HEK293 (cell line): ENCODE measurements at regions not wholly inside any gene's neighbourhood (a gene's known extent, or its start where the extent isn't known, plus 50 kb on each side); places are given as distances from the start of the nearest gene placed in this dataset.
"Not testable (repeated sequence)": the region's sequence is repeated elsewhere in the genome, so short reads cannot be mapped to it uniquely, and the experiment has no call there.

Experiments used
- CTCF ChIA-PET: fragments of 350-600 bp; formaldehyde crosslinking; extraction: SDS; loops from one replicate; lab custom pipeline; 2021; ENCODE audit warnings: antibody characterized with exemption; lab: Yijun Ruan, JAX
- POLR2A ChIA-PET: fragments of 300-600 bp; formaldehyde crosslinking; extraction: SDS; loops from one replicate; lab custom pipeline; 2020; ENCODE audit warnings: antibody characterized with exemption, inconsistent platforms; lab: Yijun Ruan, JAX
- H3K27ac ChIP-seq: fragments of 200-500 bp; sonication (Bioruptor generic); 2 replicates; pipeline ENCODE4 v1.5.1; 2014; ENCODE audit warnings: low read depth, low read length, control low read depth, inconsistent platforms; ENCODE audit errors: extremely low read depth
- H3K36me3 ChIP-seq, 2 experiments: fragments of 200-500 bp in 1 of 2; sonication (Bioruptor generic) in 1 of 2; 1 replicate in 1 of 2; 2 replicates in 1 of 2; pipeline ENCODE4 v1.5.1; 2014 to 2017; ENCODE audit warnings: inconsistent platforms in 2 of 2, low read length in 2 of 2; ENCODE audit not compliant: control insufficient read depth in 2 of 2, insufficient read depth in 1 of 2
- H3K4me1 ChIP-seq: fragments of 200-500 bp; sonication (Bioruptor generic); 2 replicates; pipeline ENCODE4 v1.5.1; 2014; ENCODE audit warnings: mild to moderate bottlenecking, low read length, inconsistent platforms; ENCODE audit not compliant: control insufficient read depth, insufficient read depth
- H3K4me3 ChIP-seq: 2 replicates; pipeline ENCODE4 v1.5.1; 2011; ENCODE audit warnings: low read depth, mild to moderate bottlenecking, control low read depth, low read length, moderate library complexity
- H3K9me3 ChIP-seq: fragments of 200-500 bp; sonication (Bioruptor generic); 2 replicates; pipeline ENCODE4 v1.5.1; 2014; ENCODE audit warnings: low read depth, low read length, inconsistent platforms; ENCODE audit not compliant: control insufficient read depth, insufficient read depth
- BCL11B ChIP-seq: fragments of 450-650 bp; formaldehyde crosslinking; IDR thresholded peaks from 2 replicates; pipeline ENCODE4 v1.5.1; 2016; ENCODE audit warnings: low read depth, missing biosample characterization, missing genetic modification characterization
- ELK4 ChIP-seq: IDR thresholded peaks from 2 replicates; pipeline ENCODE4 v1.6.1; 2011; ENCODE audit warnings: mild to moderate bottlenecking, low read depth, low read length, borderline replicate concordance
- GLIS1 ChIP-seq: fragments of 450-650 bp; formaldehyde crosslinking; IDR thresholded peaks from 2 replicates; pipeline ENCODE4 v1.5.1; 2016; ENCODE audit warnings: missing biosample characterization, missing genetic modification characterization
- MYNN ChIP-seq: fragments of 450-650 bp; formaldehyde crosslinking; IDR thresholded peaks from 2 replicates; pipeline ENCODE4 v1.5.1; 2016; ENCODE audit warnings: missing biosample characterization, missing genetic modification characterization, borderline replicate concordance
- SCRT1 ChIP-seq: fragments of 450-650 bp; formaldehyde crosslinking; IDR thresholded peaks from 2 replicates; pipeline ENCODE4 v1.5.1; 2016; ENCODE audit warnings: missing biosample characterization, missing genetic modification characterization, borderline replicate concordance
- SCRT2 ChIP-seq: fragments of 450-650 bp; formaldehyde crosslinking; IDR thresholded peaks from 2 replicates; pipeline ENCODE4 v1.5.1; 2016; ENCODE audit warnings: missing biosample characterization, missing genetic modification characterization
- TRIM28 ChIP-seq: IDR thresholded peaks from 2 replicates; pipeline ENCODE4 v1.6.1; 2011; ENCODE audit warnings: low read length, control low read depth, borderline replicate concordance
- ZBTB20 ChIP-seq: fragments of 450-650 bp; formaldehyde crosslinking; IDR thresholded peaks from 2 replicates; pipeline ENCODE4 v1.5.1; 2016; ENCODE audit warnings: missing biosample characterization, missing genetic modification characterization
- ZBTB21 ChIP-seq: fragments of 450-650 bp; formaldehyde crosslinking; IDR thresholded peaks from 2 replicates; pipeline ENCODE4 v1.5.1; 2017; ENCODE audit warnings: missing biosample characterization, missing genetic modification characterization
- ZFP37 ChIP-seq: fragments of 450-650 bp; formaldehyde crosslinking; IDR thresholded peaks from 2 replicates; pipeline ENCODE4 v1.5.1; 2016; ENCODE audit warnings: missing biosample characterization, missing genetic modification characterization
- ZFP41 ChIP-seq: fragments of 450-650 bp; formaldehyde crosslinking; IDR thresholded peaks from 2 replicates; pipeline ENCODE4 v1.5.1; 2016; ENCODE audit warnings: missing biosample characterization, missing genetic modification characterization, borderline replicate concordance
- ZNF10 ChIP-seq: fragments of 450-650 bp; formaldehyde crosslinking; IDR thresholded peaks from 2 replicates; pipeline ENCODE4 v1.5.1; 2017; ENCODE audit warnings: missing biosample characterization, missing genetic modification characterization
- ZNF112 ChIP-seq: fragments of 450-650 bp; formaldehyde crosslinking; IDR thresholded peaks from 2 replicates; pipeline ENCODE4 v1.5.0; 2017; ENCODE audit warnings: missing biosample characterization, missing genetic modification characterization
- ZNF114 ChIP-seq: fragments of 450-650 bp; formaldehyde crosslinking; IDR thresholded peaks from 2 replicates; pipeline ENCODE4 v1.5.0; 2017; ENCODE audit warnings: missing biosample characterization, missing genetic modification characterization
- ZNF148 ChIP-seq: fragments of 450-650 bp; formaldehyde crosslinking; IDR thresholded peaks from 2 replicates; pipeline ENCODE4 v1.5.0; 2017; ENCODE audit warnings: missing biosample characterization, missing genetic modification characterization, borderline replicate concordance
- ZNF266 ChIP-seq: fragments of 450-650 bp; formaldehyde crosslinking; IDR thresholded peaks from 2 replicates; pipeline ENCODE4 v1.5.1; 2016; ENCODE audit warnings: missing biosample characterization, missing genetic modification characterization, low read depth
- ZNF354C ChIP-seq: fragments of 450-650 bp; formaldehyde crosslinking; IDR thresholded peaks from 2 replicates; pipeline ENCODE4 v1.5.1; 2016; ENCODE audit warnings: missing biosample characterization, missing genetic modification characterization, low read depth, borderline replicate concordance
- ZNF362 ChIP-seq: fragments of 450-650 bp; formaldehyde crosslinking; IDR thresholded peaks from 2 replicates; pipeline ENCODE4 v1.5.1; 2016; ENCODE audit warnings: missing biosample characterization, missing genetic modification characterization
- ZNF433 ChIP-seq: fragments of 450-650 bp; formaldehyde crosslinking; IDR thresholded peaks from 2 replicates; pipeline ENCODE4 v1.5.1; 2016; ENCODE audit warnings: missing biosample characterization, missing genetic modification characterization, low read depth
- ZNF510 ChIP-seq: fragments of 450-650 bp; formaldehyde crosslinking; IDR thresholded peaks from 2 replicates; pipeline ENCODE4 v1.5.1; 2018; ENCODE audit warnings: mild to moderate bottlenecking, missing genetic modification characterization, missing biosample characterization; ENCODE audit not compliant: insufficient replicate concordance
- ZNF513 ChIP-seq: fragments of 450-650 bp; IDR thresholded peaks from 2 replicates; pipeline ENCODE4 v1.5.1; 2018; ENCODE audit warnings: missing biosample characterization, missing genetic modification characterization
- ZNF585B ChIP-seq: fragments of 450-650 bp; formaldehyde crosslinking; IDR thresholded peaks from 2 replicates; pipeline ENCODE4 v1.5.1; 2016; ENCODE audit warnings: missing biosample characterization, missing genetic modification characterization
- ZNF626 ChIP-seq: fragments of 450-650 bp; sonication (Bioruptor Pico); formaldehyde crosslinking; IDR thresholded peaks from 2 replicates; pipeline ENCODE4 v1.5.1; 2018; ENCODE audit warnings: missing biosample characterization, missing genetic modification characterization, inconsistent platforms
- ZNF777 ChIP-seq: fragments of 450-650 bp; formaldehyde crosslinking; IDR thresholded peaks from 2 replicates; pipeline ENCODE4 v1.5.1; 2017; ENCODE audit warnings: missing biosample characterization, missing genetic modification characterization, borderline replicate concordance
- ZSCAN18 ChIP-seq: fragments of 450-650 bp; formaldehyde crosslinking; IDR thresholded peaks from 2 replicates; pipeline ENCODE4 v1.5.1; 2016; ENCODE audit warnings: missing biosample characterization, missing genetic modification characterization
- ZSCAN23 ChIP-seq: fragments of 450-650 bp; formaldehyde crosslinking; IDR thresholded peaks from 2 replicates; pipeline ENCODE4 v1.5.1; 2016; ENCODE audit warnings: missing biosample characterization, missing genetic modification characterization

GRCh38 chr12:105534068-105534467 is 203.6 kb downstream of the C12orf75 start (continued):
- TF ChIP-seq ZNF513 (tag by site-specific recombination) (no peak), ZNF266 (no peak), ZNF626 (tag by site-specific recombination) (no peak), ZNF148 (tag by site-specific recombination) (no peak), ZNF354C (tag by site-specific recombination) (no peak), ZNF777 (no peak), ZBTB21 (tag by site-specific recombination) (no peak), ZBTB20 (tag by site-specific recombination) (no peak), ZFP41 (no peak), ZNF114 (no peak), ZNF433 (tag by site-specific recombination) (no peak), ZNF362 (tag by site-specific recombination) (no peak), BCL11B (tag by site-specific recombination) (no peak), ZSCAN18 (no peak), ZFP37 (no peak)

- POLR2A ChIA-PET, H3K36me3 ChIP-seq, H3K27ac ChIP-seq, H3K4me3 ChIP-seq, H3K4me1 ChIP-seq, H3K9me3 ChIP-seq: not testable (repeated sequence)
- TF ChIP-seq ZNF585B (tag by site-specific recombination) (peak; percentile 94), TRIM28 (0 out of 2 replicates have a peak, but pooled peaks have one; percentile 30)
- CTCF ChIA-PET = interaction anchor here (0.6 kb wide), 1 partner anchor 389 kb away, joined by 3 read pairs; no protein-coding TSS in a partner anchor
Measured at GRCh38 chr12:105535033-105535432, 204.5 kb downstream of the C12orf75 start.

GRCh38 chr12:105538880-105539279 is 208.4 kb downstream of the C12orf75 start:
- no peak overlapping the region for H3K27ac ChIP-seq
- H3K4me1 ChIP-seq = no peaks in the 10 kb centered on the region
- CTCF ChIA-PET = no interaction called here
- no peaks in the 10 kb centered on the region for H3K36me3 ChIP-seq
- POLR2A ChIA-PET = no interaction called here
- no peak overlapping the region for H3K4me3 ChIP-seq
- H3K9me3 ChIP-seq = no peaks in the 10 kb centered on the region
- TF ChIP-seq ZSCAN23 = no peak
- no peak for TF ChIP-seq ELK4
- no peak for TF ChIP-seq MYNN (tag by site-specific recombination)
- TF ChIP-seq ZSCAN18 = no peak
- TF ChIP-seq SCRT1 = no peak
- TF ChIP-seq SCRT2 (tag by site-specific recombination) = no peak
- no peak for TF ChIP-seq ZNF510 (tag by site-specific recombination)
- TF ChIP-seq ZNF112 (tag by site-specific recombination) = no peak
- TF ChIP-seq ZNF10 (tag by site-specific recombination) = no peak
- no peak for TF ChIP-seq GLIS1 (tag by site-specific recombination)
